HepG2 (cell line): ENCODE measurements at regions not wholly inside any gene's neighbourhood (a gene's known extent, or its start where the extent isn't known, plus 50 kb on each side); places are given as distances from the start of the nearest gene placed in this dataset.

Experiments
- ATAC-seq: fragments of 200-7000 bp; cut with Tn5 transposase; 3 replicates; pipeline ENCODE4 v1.9.1; 2020; ENCODE audit warnings: mild to moderate bottlenecking, moderate library complexity
- BruUV-seq: library from RNA; stranded (reverse); fragments of 400-500 nt; replicated peaks from 2 replicates; lab custom pipeline; 2021; lab: Mats Ljungman, UMichigan
- CTCF ChIA-PET: fragments of 300-600 bp; formaldehyde crosslinking; extraction: SDS; loops from one replicate; lab custom pipeline; 2021; ENCODE audit warnings: low total read pairs, inconsistent platforms, low intra/inter-chr PET ratio; lab: Yijun Ruan, JAX
- POLR2A ChIA-PET: fragments of 350-600 bp; sonication (Branson Sonifier 250); formaldehyde crosslinking; loops from one replicate; lab custom pipeline; 2020; ENCODE audit warnings: antibody characterized with exemption, inconsistent platforms; lab: Yijun Ruan, JAX
- DNase-seq: peaks from one replicate; pipeline ENCODE4 v3.0.0-alpha.2; 2015; ENCODE audit warnings: low spot score
- FAIRE-seq: peaks from 3 replicates; lab custom pipeline; 2011; peaks lifted over from hg19 to GRCh38; lab: Jason Lieb, UNC
- H2AFZ ChIP-seq: one replicate; pipeline ENCODE4 v1.6.1; 2011; ENCODE audit warnings: low read length, inconsistent platforms
- H3K27ac ChIP-seq: fragments of 300-600 bp; 3 replicates; pipeline ENCODE4 v1.8.0; 2011; ENCODE audit warnings: mixed run types, mild to moderate bottlenecking, mixed read lengths, low read length, inconsistent platforms; ENCODE audit not compliant: insufficient read depth; ENCODE audit errors: extremely low read length
- H3K27me3 ChIP-seq, 2 experiments: fragments of 200-600 bp in 1 of 2; 2 replicates in 1 of 2; 3 replicates in 1 of 2; pipeline versions ENCODE4 v1.6.0 to v1.8.0; 2011; ENCODE audit warnings: low read length in 2 of 2, mild to moderate bottlenecking in 2 of 2, moderate library complexity in 2 of 2, inconsistent platforms in 1 of 2; ENCODE audit not compliant: insufficient read depth in 2 of 2, control insufficient read depth in 1 of 2
- H3K36me3 ChIP-seq, 2 experiments: fragments of 200-600 bp in 1 of 2; replicated peaks in 1 of 2; 2 replicates in 1 of 2; 3 replicates in 1 of 2; pipeline versions ENCODE4 v1.5.1 to v1.8.0; 2011; ENCODE audit warnings: low read length in 2 of 2, inconsistent platforms in 1 of 2; ENCODE audit not compliant: insufficient read depth in 2 of 2, control insufficient read depth in 1 of 2
- H3K4me1 ChIP-seq: 2 replicates; pipeline ENCODE4 v1.5.1; 2012; ENCODE audit warnings: low read length, inconsistent platforms; ENCODE audit not compliant: insufficient read depth
- H3K4me2 ChIP-seq: 2 replicates; pipeline ENCODE4 v1.6.0; 2011; ENCODE audit warnings: low read depth, low read length, inconsistent platforms
- H3K4me3 ChIP-seq, 3 experiments: fragments of 200-600 bp in 1 of 3; sonication (generic), shearing (Covaris generic) in 1 of 3; replicated peaks in 1 of 3; 2 replicates each; pipeline ENCODE4 v1.5.1; 2011 to 2016; ENCODE audit warnings: low read length in 3 of 3, inconsistent platforms in 2 of 3, low read depth in 2 of 3, mild to moderate bottlenecking in 2 of 3, control low read depth in 1 of 3, mixed read lengths in 1 of 3; ENCODE audit not compliant: insufficient read depth in 1 of 3
- H3K79me2 ChIP-seq: one replicate; pipeline ENCODE4 v1.6.1; 2011; ENCODE audit warnings: low read length, inconsistent platforms; ENCODE audit not compliant: insufficient read depth
- H3K9ac ChIP-seq: 2 replicates; pipeline ENCODE4 v1.6.0; 2011; ENCODE audit warnings: mild to moderate bottlenecking, low read depth, low read length, inconsistent platforms; ENCODE audit not compliant: insufficient read depth
- H3K9me3 ChIP-seq: 2 replicates; pipeline ENCODE4 v1.5.1; 2012; ENCODE audit warnings: mild to moderate bottlenecking, low read length
- H4K20me1 ChIP-seq: 2 replicates; pipeline ENCODE4 v1.6.0; 2011; ENCODE audit warnings: inconsistent platforms, mild to moderate bottlenecking, low read length, moderate library complexity; ENCODE audit not compliant: insufficient read depth
- CBFB ChIP-seq: sonication (generic); formaldehyde crosslinking; IDR thresholded peaks from 2 replicates; pipeline ENCODE4 v1.4.0; 2020; ENCODE audit warnings: missing genetic modification reagents
- PAXIP1 ChIP-seq: sonication (generic); formaldehyde crosslinking; conservative IDR thresholded peaks from 2 replicates; pipeline ENCODE4 v1.4.0; 2020; ENCODE audit warnings: mild to moderate bottlenecking, missing genetic modification reagents, moderate library complexity
- PRDM4 ChIP-seq: sonication (generic); formaldehyde crosslinking; IDR thresholded peaks from 2 replicates; pipeline ENCODE4 v1.9.0; 2021; ENCODE audit warnings: missing genetic modification reagents, borderline replicate concordance
- SALL1 ChIP-seq: sonication (generic); formaldehyde crosslinking; IDR thresholded peaks from 2 replicates; pipeline ENCODE4 v1.8.0; 2022; ENCODE audit warnings: mild to moderate bottlenecking, missing genetic modification reagents
- SKIL ChIP-seq: sonication (generic); formaldehyde crosslinking; IDR thresholded peaks from 2 replicates; pipeline ENCODE4 v1.8.0; 2022; ENCODE audit warnings: missing genetic modification reagents, mild to moderate bottlenecking, moderate library complexity, borderline replicate concordance
- ZGPAT ChIP-seq: IDR thresholded peaks from 2 replicates; pipeline ENCODE4 v1.6.1; 2016; ENCODE audit warnings: mild to moderate bottlenecking
- ZNF234 ChIP-seq: sonication (generic); formaldehyde crosslinking; conservative IDR thresholded peaks from 2 replicates; pipeline ENCODE4 v1.5.1; 2020; ENCODE audit warnings: mild to moderate bottlenecking, missing genetic modification reagents
- ZNF800 ChIP-seq: sonication (generic); formaldehyde crosslinking; IDR thresholded peaks from 2 replicates; pipeline ENCODE4 v1.4.0; 2020; ENCODE audit warnings: missing genetic modification reagents
- ZSCAN30 ChIP-seq: sonication (generic); formaldehyde crosslinking; IDR thresholded peaks from 2 replicates; pipeline ENCODE4 v1.5.0; 2020; ENCODE audit warnings: mild to moderate bottlenecking, missing genetic modification reagents
- WGBS: methylation state at CpG from one replicate; pipeline ENCODE4 v1.1.6; 2017; ENCODE audit warnings: low lambda C conversion rate; 5-methylcytosine and 5-hydroxymethylcytosine counted together
- in situ Hi-C: cut with HindIII; loops from 2 replicates; pipeline ENCODE4 v1.10.0; 2017; ENCODE audit warnings: low pct_unique_long_range_greater_than_20kb; ENCODE audit not compliant: extremely low pct_ligation_motif_present
- intact Hi-C: fragments of 100-400 bp; cut with micrococcal nuclease; formaldehyde crosslinking; loops from one replicate; pipeline ENCODE4 v1.10.0; 2022; ENCODE audit not compliant: unreplicated experiment

- TF ChIP-seq ZNF800 (CRISPR knock-in tag) (no peak), ZGPAT (CRISPR knock-in tag) (no peak)
These were observed 584.8 kb upstream of the NRP1 start (continued) for GRCh38 chr10:33919244-33919643.

- Histone ChIP-seq H3K9me3 (no peaks in the 10 kb centered on the region), H3K79me2 (no peaks in the 10 kb centered on the region), H3K4me2 (peak overlapping the region; percentile 38; the same call in 1 of the 2 replicates), H2AFZ (no peak overlapping the region), H3K4me3 (no peak overlapping the region), H3K36me3 (no peaks in the 10 kb centered on the region), H3K27me3 (no peaks in the 10 kb centered on the region), H4K20me1 (no peaks in the 10 kb centered on the region), H3K27ac (no peak overlapping the region), H3K9ac (no peak overlapping the region), H3K4me1 (peaks cover 17% of the 10 kb centered on the region)
- intact Hi-C loops = no loop called here
- no peak for ATAC-seq
- WGBS = 31% methylated on average over 8 of the region's 8 CpGs
- in situ Hi-C loops = no loop called here
- ChIA-PET POLR2A (no interaction called here), CTCF (no interaction called here)
- no TSS peak for BruUV-seq
- no peak for FAIRE-seq
- DNase-seq = no peak
- TF ChIP-seq ZNF234 (CRISPR knock-in tag) (no peak), SALL1 (CRISPR knock-in tag) (0 out of 2 replicates have a peak, but pooled peaks have one; percentile 32), PRDM4 (CRISPR knock-in tag) (no peak), ZSCAN30 (CRISPR knock-in tag) (peak; percentile 95), SKIL (CRISPR knock-in tag) (no peak), CBFB (no peak), PAXIP1 (CRISPR knock-in tag) (no peak)
These were observed 582.8 kb upstream of the NRP1 start for GRCh38 chr10:33917069-33917780.
